ENCODE measurements at regions not wholly inside any gene's neighbourhood (a gene's known extent, or its start where the extent isn't known, plus 50 kb on each side); places are given as distances from the start of the nearest gene placed in this dataset.

DNA sequence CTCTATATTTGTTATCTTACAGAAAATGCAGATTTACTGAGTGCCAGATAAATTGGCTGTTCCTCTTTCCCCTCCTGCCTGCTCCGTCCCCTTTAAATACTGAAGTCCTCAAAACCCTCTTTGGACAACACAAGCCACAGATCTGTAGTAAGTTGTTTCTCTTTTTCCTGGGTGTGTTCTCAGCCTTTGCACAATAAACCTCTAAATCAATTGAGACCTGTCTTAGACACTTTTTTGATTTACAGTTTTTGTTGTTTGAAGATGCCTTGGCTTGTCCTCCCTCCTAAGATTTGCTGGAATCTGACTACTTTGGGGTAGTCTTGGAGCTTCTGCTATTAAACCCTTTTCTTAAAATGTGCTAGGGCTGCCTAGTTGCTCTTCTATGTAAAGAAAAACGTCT is 60.9 kb upstream of the EIF2S2 start:
- DNase-seq (ENCODE audit: low spot score): no peak
- H3K4me2 ChIP-seq (ENCODE audit: insufficient read depth, low read length, poor library complexity, severe bottlenecking): no peak overlapping the region
- H2BK12ac ChIP-seq (ENCODE audit: low read length): no peak overlapping the region
- peaks cover 0 to 2% of the 10 kb centered on the region in 2 donors for H3K4me1 ChIP-seq (ENCODE audit: control insufficient read depth in 2 of 2, insufficient read depth in 1 of 2, low read depth in 1 of 2, low read length in 2 of 2)
- no peaks in the 10 kb centered on the region for H3K79me1 ChIP-seq (ENCODE audit: low read depth, low read length)
- H2AFZ ChIP-seq (ENCODE audit: low read length): no peak overlapping the region
- no peak overlapping the region for H3K4ac ChIP-seq (ENCODE audit: low read length)
- no peak overlapping the region for H3K27ac ChIP-seq (replicated peaks; ENCODE audit: low read length)
- H3K9ac ChIP-seq (ENCODE audit: low read depth, low read length, poor library complexity): no peak overlapping the region
- no peak overlapping the region for H2BK5ac ChIP-seq (ENCODE audit: low read length)
- no peak overlapping the region for H4K8ac ChIP-seq (ENCODE audit: low read depth, low read length)
- no peaks in the 10 kb centered on the region for H3K36me3 ChIP-seq (replicated peaks in 1 of 2; ENCODE audit: control insufficient read depth in 2 of 2, insufficient read depth in 2 of 2, low read length in 2 of 2)
- H2BK15ac ChIP-seq (ENCODE audit: low read length): no peak overlapping the region
- H3K4me3 ChIP-seq (ENCODE audit: low read length in 2 of 2): no peak overlapping the region
- peaks cover 0 to 17% (median 0%) of the 10 kb centered on the region in 3 experiments for H3K27me3 ChIP-seq (ENCODE audit: control insufficient read depth in 3 of 3, insufficient read depth in 3 of 3, low read depth in 1 of 3, low read length in 3 of 3)
- no peak overlapping the region for H3K14ac ChIP-seq (ENCODE audit: low read length)
- H3K18ac ChIP-seq (ENCODE audit: low read length): no peak overlapping the region
- WGBS, 2 donors (ENCODE audit: extremely low coverage in 2 of 2, insufficient read length in 2 of 2, insufficient replicate concordance in 1 of 2): no CpG with 5 or more reads among the region's 2 CpGs
- H2AK5ac ChIP-seq (ENCODE audit: low read depth, low read length): no peak overlapping the region
- H2BK120ac ChIP-seq (ENCODE audit: low read depth, low read length): no peak overlapping the region
- H3K23ac ChIP-seq (ENCODE audit: low read depth, low read length, poor library complexity): no peak overlapping the region
- no peak overlapping the region for H4K91ac ChIP-seq (ENCODE audit: low read depth, low read length, poor library complexity)
- H3K9me3 ChIP-seq (replicated peaks in 1 of 2; ENCODE audit: control insufficient read depth in 2 of 2, insufficient read depth in 1 of 2, low read depth in 1 of 2, low read length in 2 of 2): no peaks in the 10 kb centered on the region

- WGBS, 2 donors (ENCODE audit: extremely low coverage in 2 of 2, insufficient read length in 2 of 2, insufficient replicate concordance in 1 of 2): no CpG with 5 or more reads among the region's 3 CpGs
- H3K14ac ChIP-seq (ENCODE audit: low read length): no peak overlapping the region
- H2BK15ac ChIP-seq (ENCODE audit: low read length): no peak overlapping the region
- no peak overlapping the region for H4K91ac ChIP-seq (ENCODE audit: low read depth, low read length, poor library complexity)
- H3K4me2 ChIP-seq (ENCODE audit: insufficient read depth, low read length, poor library complexity, severe bottlenecking): no peak overlapping the region
- H3K36me3 ChIP-seq (replicated peaks in 1 of 2; ENCODE audit: control insufficient read depth in 2 of 2, insufficient read depth in 2 of 2, low read length in 2 of 2): no peaks in the 10 kb centered on the region
- peaks cover 0 to 2% of the 10 kb centered on the region in 2 donors for H3K4me1 ChIP-seq (ENCODE audit: control insufficient read depth in 2 of 2, insufficient read depth in 1 of 2, low read depth in 1 of 2, low read length in 2 of 2)
- H4K8ac ChIP-seq (ENCODE audit: low read depth, low read length): no peak overlapping the region
- H2AFZ ChIP-seq (ENCODE audit: low read length): peak overlapping the region; percentile 29
- no peak overlapping the region for H2BK120ac ChIP-seq (ENCODE audit: low read depth, low read length)
- no peak overlapping the region for H3K23ac ChIP-seq (ENCODE audit: low read depth, low read length, poor library complexity)
- H2BK5ac ChIP-seq (ENCODE audit: low read length): no peak overlapping the region
- H3K4me3 ChIP-seq (ENCODE audit: low read length in 2 of 2): no peak overlapping the region
- H3K18ac ChIP-seq (ENCODE audit: low read length): no peak overlapping the region
- H3K4ac ChIP-seq (ENCODE audit: low read length): no peak overlapping the region
- no peak overlapping the region for H3K27ac ChIP-seq (replicated peaks; ENCODE audit: low read length)
- no peak overlapping the region for H3K9ac ChIP-seq (ENCODE audit: low read depth, low read length, poor library complexity)
- H2AK5ac ChIP-seq (ENCODE audit: low read depth, low read length): no peak overlapping the region
- no peak overlapping the region for H2BK12ac ChIP-seq (ENCODE audit: low read length)
- no peaks in the 10 kb centered on the region for H3K9me3 ChIP-seq (replicated peaks in 1 of 2; ENCODE audit: control insufficient read depth in 2 of 2, insufficient read depth in 1 of 2, low read depth in 1 of 2, low read length in 2 of 2)
- H3K79me1 ChIP-seq (ENCODE audit: low read depth, low read length): no peaks in the 10 kb centered on the region
- H3K27me3 ChIP-seq (ENCODE audit: control insufficient read depth in 3 of 3, insufficient read depth in 3 of 3, low read depth in 1 of 3, low read length in 3 of 3): peaks cover 0 to 17% (median 0%) of the 10 kb centered on the region in 3 experiments
- DNase-seq (ENCODE audit: low spot score): no peak
Measured at GRCh38 chr20:34175079-34175478, 63.0 kb upstream of the EIF2S2 start.

- H2BK12ac ChIP-seq (ENCODE audit: low read length): no peak overlapping the region
- no peak overlapping the region for H3K27ac ChIP-seq (replicated peaks; ENCODE audit: low read length)
- H3K4me1 ChIP-seq (ENCODE audit: control insufficient read depth in 2 of 2, insufficient read depth in 1 of 2, low read depth in 1 of 2, low read length in 2 of 2): peaks cover 0 to 2% of the 10 kb centered on the region in 2 donors
- no peak overlapping the region for H2AFZ ChIP-seq (ENCODE audit: low read length)
- no peaks in the 10 kb centered on the region for H3K36me3 ChIP-seq (replicated peaks in 1 of 2; ENCODE audit: control insufficient read depth in 2 of 2, insufficient read depth in 2 of 2, low read length in 2 of 2)
- no peak overlapping the region for H2BK15ac ChIP-seq (ENCODE audit: low read length)
- H3K4ac ChIP-seq (ENCODE audit: low read length): no peak overlapping the region
- no peak for DNase-seq (ENCODE audit: low spot score)
- no peak overlapping the region for H3K4me2 ChIP-seq (ENCODE audit: insufficient read depth, low read length, poor library complexity, severe bottlenecking)
- H3K18ac ChIP-seq (ENCODE audit: low read length): no peak overlapping the region
- no peak overlapping the region for H4K91ac ChIP-seq (ENCODE audit: low read depth, low read length, poor library complexity)
- H3K14ac ChIP-seq (ENCODE audit: low read length): no peak overlapping the region
- no peak overlapping the region for H4K8ac ChIP-seq (ENCODE audit: low read depth, low read length)
- no peaks in the 10 kb centered on the region for H3K9me3 ChIP-seq (replicated peaks in 1 of 2; ENCODE audit: control insufficient read depth in 2 of 2, insufficient read depth in 1 of 2, low read depth in 1 of 2, low read length in 2 of 2)
- H3K9ac ChIP-seq (ENCODE audit: low read depth, low read length, poor library complexity): no peak overlapping the region
- H3K27me3 ChIP-seq (ENCODE audit: control insufficient read depth in 3 of 3, insufficient read depth in 3 of 3, low read depth in 1 of 3, low read length in 3 of 3): peaks cover 0 to 17% (median 0%) of the 10 kb centered on the region in 3 experiments
- H2BK5ac ChIP-seq (ENCODE audit: low read length): no peak overlapping the region
- H3K79me1 ChIP-seq (ENCODE audit: low read depth, low read length): no peaks in the 10 kb centered on the region
- no CpG with 5 or more reads among the region's 6 CpGs for WGBS, 2 donors (ENCODE audit: extremely low coverage in 2 of 2, insufficient read length in 2 of 2, insufficient replicate concordance in 1 of 2)
- H2AK5ac ChIP-seq (ENCODE audit: low read depth, low read length): no peak overlapping the region
- no peak overlapping the region for H3K23ac ChIP-seq (ENCODE audit: low read depth, low read length, poor library complexity)
- H2BK120ac ChIP-seq (ENCODE audit: low read depth, low read length): no peak overlapping the region
- H3K4me3 ChIP-seq (ENCODE audit: low read length in 2 of 2): no peak overlapping the region
Measured at GRCh38 chr20:34175879-34176278, 63.8 kb upstream of the EIF2S2 start.

DNA sequence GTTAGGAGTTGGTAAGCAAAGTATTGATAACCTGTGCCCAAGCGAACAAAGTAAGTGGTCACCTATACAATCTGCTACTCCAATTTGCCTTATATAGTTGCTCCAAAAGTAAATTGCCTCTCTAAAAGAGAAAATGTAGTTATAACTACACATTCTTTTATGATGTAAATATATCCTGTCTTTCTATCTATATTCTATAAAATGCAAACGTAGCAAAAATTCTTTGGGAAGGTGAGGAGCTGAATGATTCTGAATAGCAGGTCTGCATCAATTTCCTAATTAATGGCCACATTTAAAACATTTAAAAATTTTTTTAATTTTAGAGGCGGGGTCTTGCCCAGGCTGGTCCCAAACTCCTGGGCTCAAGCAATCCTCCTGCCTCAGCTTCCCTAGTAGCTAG is 64.2 kb upstream of the ASIP start:
- Histone ChIP-seq H3K4me3 (ENCODE audit: low read length in 2 of 2) (no peak overlapping the region), H3K4me1 (ENCODE audit: control insufficient read depth in 2 of 2, insufficient read depth in 1 of 2, low read depth in 1 of 2, low read length in 2 of 2) (peaks cover 0 to 2% of the 10 kb centered on the region in 2 donors), H2BK120ac (ENCODE audit: low read depth, low read length) (no peak overlapping the region), H3K79me1 (ENCODE audit: low read depth, low read length) (no peaks in the 10 kb centered on the region), H3K23ac (ENCODE audit: low read depth, low read length, poor library complexity) (no peak overlapping the region), H4K91ac (ENCODE audit: low read depth, low read length, poor library complexity) (no peak overlapping the region), H2BK15ac (ENCODE audit: low read length) (no peak overlapping the region), H3K4ac (ENCODE audit: low read length) (no peak overlapping the region), H3K9ac (ENCODE audit: low read depth, low read length, poor library complexity) (no peak overlapping the region), H3K9me3 (replicated peaks in 1 of 2; ENCODE audit: control insufficient read depth in 2 of 2, insufficient read depth in 1 of 2, low read depth in 1 of 2, low read length in 2 of 2) (no peaks in the 10 kb centered on the region), H4K8ac (ENCODE audit: low read depth, low read length) (no peak overlapping the region), H3K36me3 (replicated peaks in 1 of 2; ENCODE audit: control insufficient read depth in 2 of 2, insufficient read depth in 2 of 2, low read length in 2 of 2) (no peaks in the 10 kb centered on the region), H3K27ac (replicated peaks; ENCODE audit: low read length) (no peak overlapping the region), H2BK5ac (ENCODE audit: low read length) (no peak overlapping the region), H3K14ac (ENCODE audit: low read length) (no peak overlapping the region), H2AFZ (ENCODE audit: low read length) (no peak overlapping the region), H3K27me3 (ENCODE audit: control insufficient read depth in 3 of 3, insufficient read depth in 3 of 3, low read depth in 1 of 3, low read length in 3 of 3) (peaks cover 0 to 17% (median 0%) of the 10 kb centered on the region in 3 experiments), H2AK5ac (ENCODE audit: low read depth, low read length) (no peak overlapping the region), H2BK12ac (ENCODE audit: low read length) (no peak overlapping the region), H3K18ac (ENCODE audit: low read length) (no peak overlapping the region), H3K4me2 (ENCODE audit: insufficient read depth, low read length, poor library complexity, severe bottlenecking) (no peak overlapping the region)
- whole genome bisulfite sequencing, 2 donors (ENCODE audit: extremely low coverage in 2 of 2, insufficient read length in 2 of 2, insufficient replicate concordance in 1 of 2): no CpG with 5 or more reads among the region's 3 CpGs
- DNase-seq (ENCODE audit: low spot score): no peak

All from neuronal stem cell (in vitro differentiated cells).